Endothelial cell of umbilical vein (primary cell): ENCODE measurements at regions not wholly inside any gene's neighbourhood (a gene's known extent, or its start where the extent isn't known, plus 50 kb on each side); places are given as distances from the start of the nearest gene placed in this dataset.
"Not testable (repeated sequence)": the region's sequence is repeated elsewhere in the genome, so short reads cannot be mapped to it uniquely, and the experiment has no call there.

Source experiments
- BruUV-seq: library from RNA; stranded (reverse); fragments of 400-500 nt; replicated peaks from 2 replicates; lab custom pipeline; 2021; lab: Mats Ljungman, UMichigan
- CTCF ChIA-PET: fragments of 300-600, 350-600 bp; sonication (Branson Sonifier 250); formaldehyde crosslinking; loops from one replicate; lab custom pipeline; 2021; ENCODE audit warnings: antibody characterized with exemption, inconsistent platforms; lab: Charles Lee
- POLR2A ChIA-PET: fragments of 300-600, 350-600 bp; sonication (Branson Sonifier 250); formaldehyde crosslinking; loops from one replicate; lab custom pipeline; 2021; ENCODE audit warnings: antibody characterized with exemption, inconsistent platforms; lab: Charles Lee
- DNase-seq: peaks from one replicate; pipeline ENCODE4 v3.0.0-alpha.2; 2011; ENCODE audit warnings: low read depth, low spot score
- FAIRE-seq: peaks from 2 replicates; lab custom pipeline; 2011; peaks lifted over from hg19 to GRCh38; lab: Jason Lieb, UNC
- H2AFZ ChIP-seq: 2 replicates; pipeline ENCODE4 v1.6.0; 2012; ENCODE audit warnings: low read depth, low read length, control low read depth, inconsistent platforms
- H3K27ac ChIP-seq: 2 replicates; pipeline ENCODE4 v1.5.1; 2011; ENCODE audit warnings: low read depth, mild to moderate bottlenecking, control low read depth, low read length, moderate library complexity; ENCODE audit not compliant: insufficient read depth
- H3K27me3 ChIP-seq, 2 experiments: 2 replicates each; pipeline versions ENCODE4 v1.6.0 to v1.6.1; 2011; ENCODE audit warnings: low read length in 2 of 2, mixed read lengths in 1 of 2; ENCODE audit not compliant: control insufficient read depth in 2 of 2, insufficient read depth in 2 of 2
- H3K36me3 ChIP-seq, 2 experiments: 2 replicates in 1 of 2; 3 replicates in 1 of 2; pipeline ENCODE4 v1.5.1; 2011; ENCODE audit warnings: low read length in 2 of 2, mild to moderate bottlenecking in 1 of 2, moderate library complexity in 1 of 2; ENCODE audit not compliant: control insufficient read depth in 2 of 2, insufficient read depth in 2 of 2; ENCODE audit errors: extremely low read depth in 1 of 2
- H3K4me1 ChIP-seq: 3 replicates; pipeline ENCODE4 v1.5.1; 2011; ENCODE audit warnings: mild to moderate bottlenecking, low read length; ENCODE audit not compliant: control insufficient read depth, insufficient read depth; ENCODE audit errors: extremely low read depth
- H3K4me2 ChIP-seq: 2 replicates; pipeline ENCODE4 v1.6.1; 2011; ENCODE audit warnings: low read length, control low read depth, mixed read lengths; ENCODE audit not compliant: insufficient read depth
- H3K4me3 ChIP-seq, 3 experiments: fragments of 200-600 bp in 1 of 3; sonication (generic), shearing (Covaris generic) in 1 of 3; replicated peaks in 1 of 3; 2 replicates each; pipeline ENCODE4 v1.5.1; 2011 to 2016; ENCODE audit warnings: control low read depth in 3 of 3, low read length in 3 of 3, mild to moderate bottlenecking in 2 of 3, inconsistent platforms in 1 of 3, low read depth in 1 of 3, moderate library complexity in 1 of 3; ENCODE audit not compliant: insufficient read depth in 1 of 3
- H3K79me2 ChIP-seq: 2 replicates; pipeline ENCODE4 v1.6.0; 2012; ENCODE audit warnings: low read length, inconsistent platforms; ENCODE audit not compliant: control insufficient read depth, insufficient read depth
- H3K9ac ChIP-seq: replicated peaks from 2 replicates; pipeline ENCODE3; 2011; ENCODE audit warnings: low read length, control low read depth; ENCODE audit not compliant: insufficient read depth; ENCODE audit errors: extremely low read depth
- H3K9me1 ChIP-seq: replicated peaks from 3 replicates; pipeline ENCODE4 v1.6.0; 2011; ENCODE audit warnings: mild to moderate bottlenecking, low read length; ENCODE audit not compliant: control insufficient read depth, insufficient read depth; ENCODE audit errors: extremely low read depth
- H3K9me3 ChIP-seq: replicated peaks from 2 replicates; pipeline ENCODE4 v1.5.1; 2012; ENCODE audit warnings: low read length, inconsistent platforms; ENCODE audit not compliant: control insufficient read depth, insufficient read depth
- H4K20me1 ChIP-seq: replicated peaks from 2 replicates; pipeline ENCODE3; 2011; ENCODE audit warnings: mild to moderate bottlenecking, low read length; ENCODE audit not compliant: control insufficient read depth, insufficient read depth; ENCODE audit errors: extremely low read depth
- FOS ChIP-seq: IDR thresholded peaks from 2 replicates; pipeline ENCODE4 v1.6.1; 2011; ENCODE audit warnings: mild to moderate bottlenecking, low read length, moderate library complexity, borderline replicate concordance; ENCODE audit not compliant: insufficient read depth
- JUN ChIP-seq: IDR thresholded peaks from 2 replicates; pipeline ENCODE4 v1.6.1; 2011; ENCODE audit warnings: borderline replicate concordance, low read depth; ENCODE audit not compliant: insufficient read length, insufficient read depth
- MYC ChIP-seq: IDR thresholded peaks from one replicate; pipeline ENCODE4 v1.6.1; 2011; ENCODE audit warnings: mild to moderate bottlenecking, low read depth, low read length
- POLR2A ChIP-seq: IDR thresholded peaks from 2 replicates; pipeline ENCODE4 v1.6.1; 2012; ENCODE audit warnings: low read depth, mild to moderate bottlenecking, control low read depth, low read length
- POLR2AphosphoS5 ChIP-seq: IDR thresholded peaks from 2 replicates; pipeline ENCODE4 v1.6.1; 2012; ENCODE audit warnings: low read depth, mild to moderate bottlenecking, control low read depth, low read length, moderate library complexity; ENCODE audit not compliant: insufficient read depth
- dilution Hi-C: fragments of 300-500 bp; cut with MboI; formaldehyde crosslinking; loops from one replicate; pipeline ENCODE4 v1.15.0; 2019; ENCODE audit warnings: low sequenced_read_pairs; ENCODE audit not compliant: extremely low pct_ligation_motif_present
- intact Hi-C: fragments of 100-400 bp; cut with micrococcal nuclease; formaldehyde crosslinking; loops from one replicate; pipeline ENCODE4 v1.10.0; 2022

- H3K79me2 ChIP-seq, H4K20me1 ChIP-seq, H3K9me3 ChIP-seq, H3K9me1 ChIP-seq, FAIRE-seq, CTCF ChIA-PET, dilution Hi-C loops, H3K4me1 ChIP-seq, H3K9ac ChIP-seq, intact Hi-C loops, BruUV-seq, POLR2A ChIA-PET, H3K4me3 ChIP-seq, H3K27me3 ChIP-seq, H2AFZ ChIP-seq, H3K4me2 ChIP-seq, H3K27ac ChIP-seq, DNase-seq, H3K36me3 ChIP-seq: not testable (repeated sequence)
Observed at GRCh38 chr12:74253826-74254225, 283.8 kb upstream of the ATXN7L3B start.

- dilution Hi-C loops, result no loop called here
Observed at GRCh38 chr12:74254784-74255183, 282.9 kb upstream of the ATXN7L3B start.

More at GRCh38 chr12:74254784-74255183, 282.9 kb upstream of the ATXN7L3B start:
- no TSS peak for BruUV-seq
- Histone ChIP-seq H3K9ac (no peak overlapping the region), H3K27ac (no peak overlapping the region), H3K27me3 (no peaks in the 10 kb centered on the region), H3K4me2 (no peak overlapping the region), H3K9me1 (no peaks in the 10 kb centered on the region), H4K20me1 (no peaks in the 10 kb centered on the region), H3K36me3 (no peaks in the 10 kb centered on the region), H3K4me1 (no peaks in the 10 kb centered on the region), H3K9me3 (no peaks in the 10 kb centered on the region), H2AFZ (no peak overlapping the region), H3K4me3 (no peak overlapping the region), H3K79me2 (no peaks in the 10 kb centered on the region)
- no peak for FAIRE-seq
- CTCF ChIA-PET, result no interaction called here
- intact Hi-C loops, result no loop called here
- no peak for DNase-seq
- TF ChIP-seq JUN (no peak), POLR2AphosphoS5 (no peak), FOS (no peak), POLR2A (no peak), MYC (no peak)
- POLR2A ChIA-PET, result no interaction called here
